ENCODE measurements at regions not wholly inside any gene's neighbourhood (a gene's known extent, or its start where the extent isn't known, plus 50 kb on each side); places are given as distances from the start of the nearest gene placed in this dataset.

- TF ChIP-seq CAMTA2 (CRISPR knock-in tag; conservative IDR thresholded peaks at IDR 0.05) (no peak), TAF1 (IDR thresholded peaks at IDR 0.05; ENCODE audit: control insufficient read depth, extremely low read depth, insufficient read depth, low read length, severe bottlenecking) (no peak), ZNF274 (IDR thresholded peaks at IDR 0.05; ENCODE audit: borderline replicate concordance, low read depth, low read length) (no peak), ZNF174 (CRISPR knock-in tag; IDR thresholded peaks at IDR 0.05) (no peak), ZNF830 (CRISPR knock-in tag; IDR thresholded peaks at IDR 0.05) (no peak), MYBL2 (IDR thresholded peaks at IDR 0.05; ENCODE audit: low read depth) (no peak), MYBL2 (CRISPR knock-in tag; IDR thresholded peaks at IDR 0.05; ENCODE audit: borderline replicate concordance) (no peak), CTCF (IDR thresholded peaks at IDR 0.05 in 2 of 3, conservative IDR thresholded peaks at IDR 0.05 in 1 of 3; ENCODE audit: insufficient read depth in 2 of 3, low read depth in 1 of 3, low read length in 3 of 3) (no peak)
Measured at GRCh38 chr13:52969373-52969772, 59.2 kb upstream of the OLFM4 start.
